Psoas muscle (tissue), 7 donors: ENCODE measurements at regions not wholly inside any gene's neighbourhood (a gene's known extent, or its start where the extent isn't known, plus 50 kb on each side); places are given as distances from the start of the nearest gene placed in this dataset.

Source experiments
- ATAC-seq, 4 donors: fragments of 200-7000 bp; cut with Tn5 transposase; one replicate each; pipeline ENCODE4 v1.9.1; 2020; ENCODE audit warnings: moderate library complexity in 3 of 4, mild to moderate bottlenecking in 2 of 4
- DNase-seq, 2 donors: peaks; one replicate each; pipeline ENCODE4 v3.0.0-alpha.2; 2020
- H3K27ac ChIP-seq: fragments of 200-600 bp; one replicate; pipeline ENCODE4 v1.8.0; 2022
- H3K27me3 ChIP-seq, 3 donors: fragments of 200-600 bp in 1 of 3; one replicate each; pipeline versions ENCODE4 v1.6.1 to v1.8.0; 2013 to 2022; ENCODE audit warnings: low read length in 2 of 3, mild to moderate bottlenecking in 2 of 3, moderate library complexity in 1 of 3; ENCODE audit not compliant: insufficient read depth in 3 of 3
- H3K36me3 ChIP-seq, 2 donors: fragments of 200-600 bp in 1 of 2; one replicate each; pipeline versions ENCODE4 v1.6.1 to v1.8.0; 2013 to 2022; ENCODE audit warnings: low read depth in 1 of 2, mild to moderate bottlenecking in 1 of 2, moderate library complexity in 1 of 2; ENCODE audit not compliant: insufficient read depth in 1 of 2
- H3K4me1 ChIP-seq: fragments of 200-600 bp; one replicate; pipeline ENCODE4 v1.8.0; 2022
- H3K4me3 ChIP-seq: fragments of 200-600 bp; one replicate; pipeline ENCODE4 v1.8.0; 2022; ENCODE audit warnings: mild to moderate bottlenecking
- H3K9me3 ChIP-seq: fragments of 200-600 bp; one replicate; pipeline ENCODE4 v1.8.0; 2022
- WGBS, 3 donors: extraction: QIAGEN DNeasy Blood & Tissue Kit; methylation state at CpG; one replicate each; pipeline versions ENCODE4 v1.1.6 to v1.1.7; 2013; 5-methylcytosine and 5-hydroxymethylcytosine counted together
- intact Hi-C, 2 donors: fragments of 100-400 bp; cut with DNase I; formaldehyde crosslinking; loops; one replicate each; pipeline versions ENCODE4 v1.11.0 to v1.14.2; 2022
- TF ChIP-seq, protein P1 (sequence below): fragments of 200-600 bp; IDR thresholded peaks from one replicate; pipeline ENCODE4 v1.8.0; 2022; ENCODE audit warnings: antibody characterized with exemption
- donor health status: healthy with polysubstance abuse.
- donor health status: DM: no; HTN: no; CAD: no; lungs with moderate emphysema.
- donor health status: Bipolar disorder and iron deficiency.
- donor health status: healthy.
- donor health status: DM: yes; HTN: yes; CAD: no.
- donor health status: DM: no; HTN: no; CAD: no.
- donor health status: DM: yes; HTN: yes; CAD: no.

DNA sequence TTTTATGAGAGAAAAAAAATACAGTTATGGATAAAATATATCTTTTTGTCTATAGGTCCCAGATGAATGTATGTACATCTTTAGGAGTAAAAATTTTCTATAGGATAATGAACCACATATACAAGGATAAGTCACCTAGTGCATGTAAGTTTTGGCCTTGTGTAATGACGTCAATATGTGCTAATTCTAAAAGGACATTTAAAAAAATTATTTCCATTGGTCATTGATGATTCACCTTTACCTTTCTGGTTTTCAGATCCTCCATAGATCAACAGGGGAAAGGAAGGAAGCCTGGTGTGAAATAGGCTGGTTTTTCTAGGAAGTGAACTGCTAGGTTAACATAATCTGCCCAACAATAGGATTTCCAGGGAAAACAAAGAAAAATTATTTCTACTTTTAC is 684.3 kb upstream of the SOX9 start:
- intact Hi-C loops: no loop called here
- H3K9me3 ChIP-seq: no peaks in the 10 kb centered on the region
- peaks cover 0 to 2% (median 0%) of the 10 kb centered on the region in 3 donors for H3K27me3 ChIP-seq
- no peak overlapping the region for H3K27ac ChIP-seq
- H3K4me3 ChIP-seq: no peak overlapping the region
- 76 to 93% (median 90%) methylated on average over 1 of the region's 1 CpG for WGBS, 3 donors
- TF ChIP-seq, protein P1, sequence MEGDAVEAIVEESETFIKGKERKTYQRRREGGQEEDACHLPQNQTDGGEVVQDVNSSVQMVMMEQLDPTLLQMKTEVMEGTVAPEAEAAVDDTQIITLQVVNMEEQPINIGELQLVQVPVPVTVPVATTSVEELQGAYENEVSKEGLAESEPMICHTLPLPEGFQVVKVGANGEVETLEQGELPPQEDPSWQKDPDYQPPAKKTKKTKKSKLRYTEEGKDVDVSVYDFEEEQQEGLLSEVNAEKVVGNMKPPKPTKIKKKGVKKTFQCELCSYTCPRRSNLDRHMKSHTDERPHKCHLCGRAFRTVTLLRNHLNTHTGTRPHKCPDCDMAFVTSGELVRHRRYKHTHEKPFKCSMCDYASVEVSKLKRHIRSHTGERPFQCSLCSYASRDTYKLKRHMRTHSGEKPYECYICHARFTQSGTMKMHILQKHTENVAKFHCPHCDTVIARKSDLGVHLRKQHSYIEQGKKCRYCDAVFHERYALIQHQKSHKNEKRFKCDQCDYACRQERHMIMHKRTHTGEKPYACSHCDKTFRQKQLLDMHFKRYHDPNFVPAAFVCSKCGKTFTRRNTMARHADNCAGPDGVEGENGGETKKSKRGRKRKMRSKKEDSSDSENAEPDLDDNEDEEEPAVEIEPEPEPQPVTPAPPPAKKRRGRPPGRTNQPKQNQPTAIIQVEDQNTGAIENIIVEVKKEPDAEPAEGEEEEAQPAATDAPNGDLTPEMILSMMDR: no peak
- DNase-seq (no peak), ATAC-seq (no peak)
- no peaks in the 10 kb centered on the region for H3K36me3 ChIP-seq
- no peaks in the 10 kb centered on the region for H3K4me1 ChIP-seq

- H3K4me3 ChIP-seq: no peak overlapping the region
- no peaks in the 10 kb centered on the region for H3K4me1 ChIP-seq
- 57 to 81% (median 59%) methylated on average over 1 of the region's 1 CpG for WGBS, 3 donors
- DNase-seq (no peak), ATAC-seq (no peak)
- H3K36me3 ChIP-seq: no peaks in the 10 kb centered on the region
- no peak overlapping the region for H3K27ac ChIP-seq
- TF ChIP-seq, protein P1: no peak
- peaks cover 0 to 2% (median 0%) of the 10 kb centered on the region in 3 donors for H3K27me3 ChIP-seq
- H3K9me3 ChIP-seq: no peaks in the 10 kb centered on the region
- intact Hi-C loops: no loop called here
Observed at GRCh38 chr17:71437166-71437565, 683.7 kb upstream of the SOX9 start.

DNA sequence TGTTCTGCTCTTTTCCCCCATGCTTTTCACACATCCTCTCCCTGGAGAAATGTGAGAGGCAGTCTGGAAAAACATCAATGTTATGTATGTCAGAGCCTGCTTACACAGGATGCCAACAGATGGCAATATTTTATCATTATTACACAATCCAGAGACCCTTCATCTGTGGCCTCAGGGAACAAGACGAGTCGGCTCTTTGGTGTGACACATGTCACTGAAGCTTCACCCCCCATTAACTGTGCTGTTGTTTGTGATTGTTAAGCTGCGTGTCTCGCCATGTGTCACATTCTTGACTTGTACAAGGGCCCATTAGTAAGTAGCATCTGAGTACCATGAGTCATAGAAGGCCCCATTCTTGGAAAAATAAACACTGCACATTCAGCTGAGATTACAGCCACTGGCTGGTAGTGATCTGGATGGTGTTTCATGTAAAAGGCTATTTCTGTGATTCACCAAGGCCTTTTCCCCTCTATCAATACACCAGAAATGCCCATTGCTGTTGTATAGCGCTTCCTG is 682.1 kb upstream of the SOX9 start:
- no peak for ATAC-seq
- Histone ChIP-seq H3K4me1 (no peaks in the 10 kb centered on the region), H3K9me3 (no peaks in the 10 kb centered on the region), H3K27me3 (peaks cover 0 to 2% (median 0%) of the 10 kb centered on the region in 3 donors), H3K27ac (no peak overlapping the region), H3K4me3 (no peak overlapping the region), H3K36me3 (no peaks in the 10 kb centered on the region)
- 32 to 41% (median 40%) methylated on average over 5 of the region's 5 CpGs for WGBS, 3 donors
- DNase-seq: no peak
- intact Hi-C loops: no loop called here
- TF ChIP-seq, protein P1: no peak

- ATAC-seq: no peak
Observed at GRCh38 chr17:71440513-71440912, 680.3 kb upstream of the SOX9 start.

More at GRCh38 chr17:71440513-71440912, 680.3 kb upstream of the SOX9 start:
- DNase-seq: no peak
- Histone ChIP-seq H3K36me3 (no peaks in the 10 kb centered on the region), H3K4me1 (no peaks in the 10 kb centered on the region), H3K4me3 (no peak overlapping the region), H3K27me3 (peaks cover 0 to 2% (median 0%) of the 10 kb centered on the region in 3 donors), H3K9me3 (no peaks in the 10 kb centered on the region), H3K27ac (no peak overlapping the region)
- TF ChIP-seq, protein P1: no peak
- 91 to 93% (median 92%) methylated on average over 9 of the region's 9 CpGs for WGBS, 3 donors
- intact Hi-C loops: no loop called here
